ENCODE measurements at regions not wholly inside any gene's neighbourhood (a gene's known extent, or its start where the extent isn't known, plus 50 kb on each side); places are given as distances from the start of the nearest gene placed in this dataset.

GRCh38 chrY:8687154-8687553 lies 650.1 kb upstream of the TSPY4 start:
- Mint-ChIP-seq H3K27ac (no peak overlapping the region), H3K4me3 (no peak overlapping the region)

More at GRCh38 chrY:8687154-8687553, 650.1 kb upstream of the TSPY4 start:
- Mint-ChIP-seq H3K27me3 (ENCODE audit: insufficient read depth, low read depth, poor library complexity) (no peaks in the 10 kb centered on the region), H3K4me1 (no peaks in the 10 kb centered on the region), H3K36me3 (ENCODE audit: low read depth) (peaks cover 10% of the 10 kb centered on the region; the same call in 2 of the 3 replicates), H3K9me3 (peaks cover 93% of the 10 kb centered on the region)
- Histone ChIP-seq H3K79me2 (replicated peaks; ENCODE audit: insufficient read depth) (no peaks in the 10 kb centered on the region), H3F3A (replicated peaks; ENCODE audit: low read depth) (no peaks in the 10 kb centered on the region), H3K9me2 (ENCODE audit: insufficient read depth) (no peaks in the 10 kb centered on the region), H3K27me3 (ENCODE audit: insufficient read depth) (no peaks in the 10 kb centered on the region), H3K4me1 (ENCODE audit: insufficient read depth) (no peaks in the 10 kb centered on the region), H4K20me1 (replicated peaks; ENCODE audit: insufficient read depth) (no peaks in the 10 kb centered on the region), H3K4me2 (no peak overlapping the region), H3K4me3 (no peak overlapping the region), H2AFZ (no peak overlapping the region), H3K27ac (ENCODE audit: low read depth) (no peak overlapping the region), H3K36me3 (ENCODE audit: insufficient read depth) (no peaks in the 10 kb centered on the region)
- DNase-seq (ENCODE audit: low spot score), result no peak
- no peak for ATAC-seq
- TF ChIP-seq, protein P1, sequence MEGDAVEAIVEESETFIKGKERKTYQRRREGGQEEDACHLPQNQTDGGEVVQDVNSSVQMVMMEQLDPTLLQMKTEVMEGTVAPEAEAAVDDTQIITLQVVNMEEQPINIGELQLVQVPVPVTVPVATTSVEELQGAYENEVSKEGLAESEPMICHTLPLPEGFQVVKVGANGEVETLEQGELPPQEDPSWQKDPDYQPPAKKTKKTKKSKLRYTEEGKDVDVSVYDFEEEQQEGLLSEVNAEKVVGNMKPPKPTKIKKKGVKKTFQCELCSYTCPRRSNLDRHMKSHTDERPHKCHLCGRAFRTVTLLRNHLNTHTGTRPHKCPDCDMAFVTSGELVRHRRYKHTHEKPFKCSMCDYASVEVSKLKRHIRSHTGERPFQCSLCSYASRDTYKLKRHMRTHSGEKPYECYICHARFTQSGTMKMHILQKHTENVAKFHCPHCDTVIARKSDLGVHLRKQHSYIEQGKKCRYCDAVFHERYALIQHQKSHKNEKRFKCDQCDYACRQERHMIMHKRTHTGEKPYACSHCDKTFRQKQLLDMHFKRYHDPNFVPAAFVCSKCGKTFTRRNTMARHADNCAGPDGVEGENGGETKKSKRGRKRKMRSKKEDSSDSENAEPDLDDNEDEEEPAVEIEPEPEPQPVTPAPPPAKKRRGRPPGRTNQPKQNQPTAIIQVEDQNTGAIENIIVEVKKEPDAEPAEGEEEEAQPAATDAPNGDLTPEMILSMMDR (conservative IDR thresholded peaks at IDR 0.05; ENCODE audit: low read depth in 2 of 2), result no peak
- TF ChIP-seq ZNF462 (CRISPR knock-in tag; IDR thresholded peaks at IDR 0.05), result no peak
- TF ChIP-seq CREB1 (CRISPR knock-in tag; IDR thresholded peaks at IDR 0.05; ENCODE audit: low read depth), result no peak
- no peak for TF ChIP-seq EZH2phosphoT487 (IDR thresholded peaks at IDR 0.05; ENCODE audit: unreplicated experiment)
